HFF-Myc (cell line): ENCODE measurements at regions not wholly inside any gene's neighbourhood (a gene's known extent, or its start where the extent isn't known, plus 50 kb on each side); places are given as distances from the start of the nearest gene placed in this dataset.

ENCODE experiments used
- DNase-seq: peaks from one replicate; pipeline ENCODE4 v3.0.0-alpha.2; 2011; ENCODE audit warnings: low read depth; ENCODE audit errors: extremely low read depth
- H3K4me3 ChIP-seq: replicated peaks from 2 replicates; pipeline ENCODE4 v1.5.1; 2011; ENCODE audit warnings: low read depth, mild to moderate bottlenecking, control low read depth, low read length
- CTCF ChIP-seq: IDR thresholded peaks from 2 replicates; pipeline ENCODE4 v1.5.1; 2012; ENCODE audit warnings: mild to moderate bottlenecking, low read depth, low read length, control low read depth; ENCODE audit errors: missing control alignments

- no peak for TF ChIP-seq CTCF
- no peak overlapping the region for H3K4me3 ChIP-seq
- no peak for DNase-seq
These were observed 134.1 kb downstream of the TEX36 start for GRCh38 chr10:125548878-125549277.

- TF ChIP-seq CTCF, result no peak
These were observed 134.6 kb downstream of the TEX36 start for GRCh38 chr10:125548356-125548755.

GRCh38 chr10:125547010-125547650 lies 135.8 kb downstream of the TEX36 start:
- H3K4me3 ChIP-seq, result no peak overlapping the region
- DNase-seq, result no peak
- no peak for TF ChIP-seq CTCF

More at GRCh38 chr10:125548356-125548755, 134.6 kb downstream of the TEX36 start:
- no peak for DNase-seq
- no peak overlapping the region for H3K4me3 ChIP-seq

- no peak for TF ChIP-seq CTCF
- no peak for DNase-seq
These were observed 139.2 kb downstream of the TEX36 start for GRCh38 chr10:125543796-125544195.

GRCh38 chr10:125538947-125539731 lies 143.8 kb downstream of the TEX36 start:
- DNase-seq, result no peak
- H3K4me3 ChIP-seq, result no peak overlapping the region
- no peak for TF ChIP-seq CTCF

More at GRCh38 chr10:125543796-125544195, 139.2 kb downstream of the TEX36 start:
- H3K4me3 ChIP-seq, result no peak overlapping the region

- no peak for TF ChIP-seq CTCF
- no peak overlapping the region for H3K4me3 ChIP-seq
- no peak for DNase-seq
These were observed 146.7 kb downstream of the TEX36 start for GRCh38 chr10:125536236-125536635.
